ENCODE measurements at regions not wholly inside any gene's neighbourhood (a gene's known extent, or its start where the extent isn't known, plus 50 kb on each side); places are given as distances from the start of the nearest gene placed in this dataset.

GRCh38 chr1:80075351-80075750 lies 1068.8 kb upstream of the ADGRL4 start:
- Mint-ChIP-seq H3K4me1 (no peaks in the 10 kb centered on the region), H3K27ac (no peak overlapping the region), H3K36me3 (no peaks in the 10 kb centered on the region), H3K4me3 (no peak overlapping the region), H3K9me3 (peaks cover 5% of the 10 kb centered on the region)
- no peak for DNase-seq (ENCODE audit: low spot score in 2 of 2)
- no peak for ATAC-seq

DNA sequence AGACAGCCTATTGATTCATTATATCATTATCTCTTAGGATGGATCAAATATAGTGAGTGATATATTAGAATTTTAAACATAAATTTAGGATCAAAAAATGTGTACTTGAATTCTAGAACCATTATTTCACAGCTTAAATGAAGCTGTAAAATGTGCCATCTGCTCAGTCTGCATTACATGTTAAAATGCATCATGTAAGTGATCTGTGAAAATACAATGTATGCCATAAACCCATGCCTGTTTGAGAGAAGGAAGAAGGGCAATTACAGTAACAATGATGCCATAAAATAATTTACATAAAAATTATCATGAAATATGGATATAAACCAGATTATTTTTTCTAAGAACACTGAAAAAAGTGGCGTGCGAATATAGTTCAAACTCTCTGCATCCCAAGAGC lies 1066.0 kb upstream of the ADGRL4 start:
- H3K9me3 Mint-ChIP-seq, result peaks cover 5% of the 10 kb centered on the region
- no peaks in the 10 kb centered on the region for H3K36me3 Mint-ChIP-seq
- DNase-seq (ENCODE audit: low spot score in 2 of 2), result no peak
- H3K27ac Mint-ChIP-seq, result no peak overlapping the region
- H3K4me1 Mint-ChIP-seq, result no peaks in the 10 kb centered on the region
- no peak for ATAC-seq
- no peak overlapping the region for H3K4me3 Mint-ChIP-seq

DNA sequence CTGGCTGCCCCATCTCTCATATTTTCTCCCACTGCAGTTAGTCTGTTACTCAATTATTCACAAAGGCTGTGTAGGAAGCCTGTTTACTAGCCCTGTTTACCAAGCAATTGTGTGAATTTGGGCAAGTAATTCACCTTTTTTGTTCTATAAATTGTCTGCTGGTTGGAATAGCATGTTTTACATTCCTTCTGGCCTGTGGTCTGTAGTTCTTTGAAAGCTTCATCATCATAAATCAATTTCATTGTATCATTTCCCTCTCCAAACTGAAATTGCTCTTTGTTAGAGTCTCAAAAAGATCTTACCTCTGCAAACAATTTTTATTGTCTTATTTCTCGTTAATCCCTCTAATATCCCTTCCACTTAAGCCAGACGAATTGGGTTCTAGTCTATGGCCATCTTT lies 1059.5 kb upstream of the ADGRL4 start:
- Mint-ChIP-seq H3K4me3 (no peak overlapping the region), H3K27ac (no peak overlapping the region), H3K9me3 (peaks cover 11% of the 10 kb centered on the region), H3K36me3 (no peaks in the 10 kb centered on the region), H3K4me1 (no peaks in the 10 kb centered on the region)
- DNase-seq (ENCODE audit: low spot score in 2 of 2) (no peak), ATAC-seq (no peak)

- ATAC-seq, result no peak
- Mint-ChIP-seq H3K27ac (no peak overlapping the region), H3K9me3 (peaks cover 16% of the 10 kb centered on the region), H3K36me3 (no peaks in the 10 kb centered on the region), H3K4me1 (no peaks in the 10 kb centered on the region), H3K4me3 (no peak overlapping the region)
- no peak for DNase-seq (ENCODE audit: low spot score in 2 of 2)
Measured at GRCh38 chr1:80064524-80064923, 1058.0 kb upstream of the ADGRL4 start.

- Mint-ChIP-seq H3K9me3 (peaks cover 7% of the 10 kb centered on the region), H3K36me3 (no peaks in the 10 kb centered on the region), H3K4me3 (no peak overlapping the region), H3K27ac (no peak overlapping the region), H3K4me1 (no peaks in the 10 kb centered on the region)
- no peak for ATAC-seq
- no peak for DNase-seq (ENCODE audit: low spot score in 2 of 2)
Measured at GRCh38 chr1:80059940-80060339, 1053.4 kb upstream of the ADGRL4 start.

GRCh38 chr1:80056179-80056578 lies 1049.6 kb upstream of the ADGRL4 start:
- no peak for DNase-seq (ENCODE audit: low spot score in 2 of 2)

DNA sequence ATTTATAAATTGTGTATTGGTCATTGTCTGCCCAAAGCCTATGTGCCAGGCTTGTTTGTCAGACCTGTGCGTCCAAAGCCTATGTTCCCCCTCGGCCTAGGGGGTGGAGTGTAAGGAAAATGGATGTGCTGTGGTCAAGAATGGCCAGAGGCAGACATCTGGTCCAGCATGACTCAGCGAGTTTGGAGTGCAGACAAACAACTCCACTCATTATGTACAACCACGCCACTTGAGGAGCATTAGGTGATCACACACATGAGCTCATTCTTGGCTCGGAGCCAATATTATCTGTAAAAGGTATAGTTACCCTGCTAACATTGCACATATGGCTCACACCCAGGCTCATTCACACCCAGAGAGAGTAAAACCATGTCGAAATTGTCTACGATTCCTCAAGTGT lies 1047.6 kb upstream of the ADGRL4 start:
- Mint-ChIP-seq H3K4me3 (no peak overlapping the region), H3K27ac (no peak overlapping the region), H3K9me3 (no peaks in the 10 kb centered on the region), H3K4me1 (no peaks in the 10 kb centered on the region), H3K36me3 (no peaks in the 10 kb centered on the region)
- DNase-seq (ENCODE audit: low spot score in 2 of 2), result no peak
- ATAC-seq, result no peak

More at GRCh38 chr1:80056179-80056578, 1049.6 kb upstream of the ADGRL4 start:
- Mint-ChIP-seq H3K9me3 (peaks cover 5% of the 10 kb centered on the region), H3K4me3 (no peak overlapping the region), H3K4me1 (no peaks in the 10 kb centered on the region), H3K36me3 (no peaks in the 10 kb centered on the region), H3K27ac (no peak overlapping the region)
- ATAC-seq, result no peak

DNA sequence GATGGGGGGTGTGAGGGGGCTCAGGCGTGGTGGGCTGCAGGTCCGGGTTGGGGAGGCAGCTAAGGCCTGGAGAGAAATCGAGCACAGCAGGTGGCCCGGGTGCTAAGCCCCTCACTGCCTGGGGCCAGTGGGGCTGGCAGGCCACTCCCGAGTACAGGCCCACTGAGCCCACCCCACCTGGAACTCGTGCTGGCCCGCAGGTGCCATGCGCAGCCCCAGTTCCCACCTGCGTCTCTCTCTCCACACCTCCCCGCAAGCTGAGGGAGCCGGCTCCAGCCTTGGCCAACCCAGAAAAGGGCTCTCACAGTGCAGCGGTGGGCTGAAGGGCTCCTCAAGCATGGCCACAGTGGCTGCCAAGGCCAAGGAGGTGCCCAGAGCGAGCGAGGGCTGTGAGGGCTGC lies 1047.1 kb upstream of the ADGRL4 start:
- ATAC-seq (no peak), DNase-seq (ENCODE audit: low spot score in 2 of 2) (no peak)
- no peak overlapping the region for H3K27ac Mint-ChIP-seq
- H3K9me3 Mint-ChIP-seq, result no peaks in the 10 kb centered on the region
- no peak overlapping the region for H3K4me3 Mint-ChIP-seq
- H3K4me1 Mint-ChIP-seq, result no peaks in the 10 kb centered on the region
- H3K36me3 Mint-ChIP-seq, result no peaks in the 10 kb centered on the region

GRCh38 chr1:80050523-80050922 lies 1044.0 kb upstream of the ADGRL4 start:
- Mint-ChIP-seq H3K9me3 (peaks cover 3% of the 10 kb centered on the region), H3K4me1 (no peaks in the 10 kb centered on the region), H3K36me3 (no peaks in the 10 kb centered on the region), H3K4me3 (no peak overlapping the region), H3K27ac (no peak overlapping the region)
- no peak for DNase-seq (ENCODE audit: low spot score in 2 of 2)
- no peak for ATAC-seq

GRCh38 chr1:80050085-80050484 lies 1043.6 kb upstream of the ADGRL4 start:
- H3K36me3 Mint-ChIP-seq, result no peaks in the 10 kb centered on the region
- H3K27ac Mint-ChIP-seq, result no peak overlapping the region
- H3K4me3 Mint-ChIP-seq, result no peak overlapping the region
- H3K9me3 Mint-ChIP-seq, result peaks cover 3% of the 10 kb centered on the region
- H3K4me1 Mint-ChIP-seq, result no peaks in the 10 kb centered on the region
- DNase-seq (ENCODE audit: low spot score in 2 of 2) (no peak), ATAC-seq (no peak)

DNA sequence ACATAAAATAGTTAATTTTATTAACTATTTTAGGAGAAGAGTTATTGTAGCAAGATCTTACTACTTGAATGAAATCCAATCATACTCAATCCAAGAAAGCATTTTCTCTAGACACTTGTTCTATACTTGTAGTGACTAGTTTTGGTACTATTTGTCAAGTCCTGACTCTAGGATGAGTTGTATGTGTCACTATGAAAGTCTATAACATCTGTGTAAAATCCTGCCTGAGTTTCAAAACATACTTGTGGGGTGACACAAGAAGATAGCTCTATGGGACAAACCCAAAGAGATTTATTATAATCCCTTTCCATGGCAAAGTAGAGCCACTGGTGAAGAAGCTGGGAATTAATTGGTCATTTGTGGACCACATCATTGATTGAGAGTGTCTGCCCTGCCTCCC lies 1042.2 kb upstream of the ADGRL4 start:
- Mint-ChIP-seq H3K4me1 (no peaks in the 10 kb centered on the region), H3K36me3 (no peaks in the 10 kb centered on the region), H3K9me3 (peaks cover 3% of the 10 kb centered on the region), H3K4me3 (no peak overlapping the region), H3K27ac (no peak overlapping the region)
- no peak for ATAC-seq
- no peak for DNase-seq (ENCODE audit: low spot score in 2 of 2)

DNA sequence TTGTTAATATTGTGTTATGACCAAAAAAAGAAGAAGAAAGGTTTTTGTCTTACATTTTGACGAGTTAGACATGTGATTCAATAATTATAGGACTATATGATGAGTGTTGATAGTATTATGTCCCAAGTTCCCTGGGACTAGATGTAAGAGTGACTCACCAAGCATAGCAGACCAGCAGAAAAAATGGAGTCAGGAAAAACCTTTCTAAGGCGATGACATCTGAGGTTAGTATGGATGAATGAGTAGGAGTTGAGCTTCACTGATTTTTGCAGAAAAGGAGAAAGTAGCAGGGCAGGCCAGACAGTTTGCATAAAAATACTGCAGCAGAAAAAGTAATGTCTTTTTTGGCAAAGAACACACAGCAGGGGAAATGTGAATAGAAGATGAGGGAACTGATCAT lies 1041.3 kb upstream of the ADGRL4 start:
- Mint-ChIP-seq H3K4me3 (no peak overlapping the region), H3K27ac (no peak overlapping the region), H3K36me3 (no peaks in the 10 kb centered on the region), H3K9me3 (peaks cover 4% of the 10 kb centered on the region), H3K4me1 (no peaks in the 10 kb centered on the region)
- DNase-seq (ENCODE audit: low spot score in 2 of 2) (no peak), ATAC-seq (no peak)

GRCh38 chr1:80044662-80045061 lies 1038.1 kb upstream of the ADGRL4 start:
- H3K27ac Mint-ChIP-seq, result no peak overlapping the region
- no peak overlapping the region for H3K4me3 Mint-ChIP-seq
- DNase-seq (ENCODE audit: low spot score in 2 of 2), result no peak
- no peak for ATAC-seq
- peaks cover 18% of the 10 kb centered on the region for H3K9me3 Mint-ChIP-seq
- no peaks in the 10 kb centered on the region for H3K36me3 Mint-ChIP-seq
- H3K4me1 Mint-ChIP-seq, result no peaks in the 10 kb centered on the region

DNA sequence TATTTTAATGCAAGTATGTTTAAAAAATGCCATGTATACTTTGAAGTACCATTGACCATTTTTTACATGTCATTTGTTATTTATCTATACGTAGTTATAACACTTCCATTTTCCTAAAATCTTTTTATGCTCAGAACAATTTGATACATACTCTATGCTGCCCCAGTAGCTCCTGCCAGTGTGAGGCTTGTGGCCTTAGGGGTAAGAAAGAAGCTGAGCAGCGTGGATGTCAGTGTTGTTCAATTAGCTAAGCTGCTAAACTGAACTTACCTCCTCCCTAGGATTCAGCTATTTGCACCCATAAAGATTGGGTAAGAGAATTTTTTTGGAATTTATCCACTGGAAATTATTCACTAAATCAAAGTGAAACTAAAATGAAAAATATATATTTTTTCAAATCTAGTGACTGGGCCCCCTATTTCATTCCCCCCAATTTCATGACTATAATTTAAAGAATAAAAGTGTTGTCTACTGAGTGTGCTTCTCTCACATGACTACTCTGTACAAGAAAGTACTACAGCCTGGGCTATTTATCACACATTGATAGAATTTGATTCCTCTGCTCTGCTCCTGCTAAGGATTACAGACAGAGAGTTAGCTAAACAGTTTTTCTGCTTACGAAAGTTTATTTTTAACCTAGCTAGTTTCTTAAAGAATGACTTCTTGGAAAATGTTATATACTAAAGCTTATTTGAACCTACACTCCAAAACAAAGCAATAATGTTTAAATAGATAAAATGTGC lies 1030.3 kb upstream of the ADGRL4 start:
- no peak for DNase-seq (ENCODE audit: low spot score in 2 of 2)
- H3K9me3 Mint-ChIP-seq, result peaks cover 21% of the 10 kb centered on the region
- H3K36me3 Mint-ChIP-seq, result no peaks in the 10 kb centered on the region
- no peak for ATAC-seq
- no peaks in the 10 kb centered on the region for H3K4me1 Mint-ChIP-seq
- no peak overlapping the region for H3K4me3 Mint-ChIP-seq
- no peak overlapping the region for H3K27ac Mint-ChIP-seq

DNA sequence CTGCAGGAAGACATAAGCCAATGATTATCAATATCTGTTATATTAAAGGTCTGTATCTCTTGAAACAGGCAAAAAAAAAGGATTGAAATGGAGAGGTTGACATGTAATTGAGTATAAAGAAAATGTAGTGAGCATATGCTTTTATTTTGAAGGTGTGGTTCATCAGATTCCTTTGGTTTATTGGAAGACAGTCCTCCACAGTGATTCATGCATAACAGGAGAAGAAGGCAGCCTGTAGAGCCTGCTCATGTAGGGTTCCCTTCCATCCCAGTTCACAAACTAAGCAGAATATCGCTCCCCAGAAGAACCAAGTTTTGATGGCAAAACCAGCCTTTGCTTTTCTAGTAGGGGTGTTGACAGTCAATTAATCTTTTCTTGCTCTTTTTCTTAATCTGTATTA lies 1016.8 kb upstream of the ADGRL4 start:
- Mint-ChIP-seq H3K9me3 (peaks cover 12% of the 10 kb centered on the region), H3K36me3 (no peaks in the 10 kb centered on the region), H3K4me3 (no peak overlapping the region), H3K27ac (no peak overlapping the region), H3K4me1 (no peaks in the 10 kb centered on the region)
- DNase-seq (ENCODE audit: low spot score in 2 of 2) (no peak), ATAC-seq (no peak)

- Mint-ChIP-seq H3K4me3 (no peak overlapping the region), H3K27ac (no peak overlapping the region), H3K9me3 (peaks cover 13% of the 10 kb centered on the region), H3K4me1 (no peaks in the 10 kb centered on the region), H3K36me3 (no peaks in the 10 kb centered on the region)
- no peak for ATAC-seq
- DNase-seq (ENCODE audit: low spot score in 2 of 2), result no peak
Measured at GRCh38 chr1:80021891-80022290, 1015.4 kb upstream of the ADGRL4 start.

- ATAC-seq (no peak), DNase-seq (ENCODE audit: low spot score in 2 of 2) (no peak)
- Mint-ChIP-seq H3K27ac (no peak overlapping the region), H3K9me3 (peaks cover 7% of the 10 kb centered on the region), H3K36me3 (no peaks in the 10 kb centered on the region), H3K4me3 (no peak overlapping the region), H3K4me1 (no peaks in the 10 kb centered on the region)
Measured at GRCh38 chr1:80018348-80018747, 1011.8 kb upstream of the ADGRL4 start.

Data from stimulated activated effector memory CD8-positive, alpha-beta T cell treated with anti-CD3 and anti-CD28 coated beads, Interleukin-12 subunit alpha, Interleukin-12 subunit beta, amount 100 ng/mL, for 72 hours (primary cell).